OCI-LY1 (cell line): ENCODE measurements at regions not wholly inside any gene's neighbourhood (a gene's known extent, or its start where the extent isn't known, plus 50 kb on each side); places are given as distances from the start of the nearest gene placed in this dataset.

Source experiments
- H2AFZ ChIP-seq: fragments of 200-600 bp; sonication (generic), shearing (Covaris generic); 2 replicates; pipeline ENCODE4 v1.6.0; 2014; ENCODE audit warnings: antibody characterized with exemption, mild to moderate bottlenecking, low read length
- H3F3A ChIP-seq: fragments of 200-600 bp; sonication (generic), shearing (Covaris generic); 2 replicates; pipeline ENCODE4 v1.6.0; 2014; ENCODE audit warnings: mild to moderate bottlenecking, antibody characterized with exemption, low read length, moderate library complexity; ENCODE audit not compliant: insufficient read depth
- H3K27ac ChIP-seq: fragments of 200-600 bp; sonication (generic); 2 replicates; pipeline ENCODE4 v1.5.1; 2014; ENCODE audit warnings: low read length, mixed run types, mild to moderate bottlenecking, low read depth; ENCODE audit not compliant: poor library complexity, severe bottlenecking
- H3K27me3 ChIP-seq: fragments of 200-600 bp; sonication (generic); 2 replicates; pipeline ENCODE4 v1.6.0; 2014; ENCODE audit warnings: antibody characterized with exemption, mild to moderate bottlenecking, low read length, moderate library complexity; ENCODE audit not compliant: insufficient read depth
- H3K36me3 ChIP-seq: fragments of 200-600 bp; sonication (generic); 2 replicates; pipeline ENCODE4 v1.6.1; 2014; ENCODE audit warnings: mild to moderate bottlenecking, antibody characterized with exemption, low read length, moderate library complexity, mixed read lengths; ENCODE audit not compliant: insufficient read depth
- H3K4me1 ChIP-seq: fragments of 200-600 bp; sonication (generic); 2 replicates; pipeline ENCODE4 v1.5.1; 2014; ENCODE audit warnings: mild to moderate bottlenecking, low read length, moderate library complexity; ENCODE audit not compliant: insufficient read depth, severe bottlenecking
- H3K4me2 ChIP-seq: fragments of 200-600 bp; sonication (generic), shearing (Covaris generic); 2 replicates; pipeline ENCODE4 v1.6.1; 2014; ENCODE audit warnings: low read length
- H3K4me3 ChIP-seq: fragments of 200-600 bp; sonication (generic); 2 replicates; pipeline ENCODE4 v1.5.1; 2014; ENCODE audit warnings: low read length, low read depth, mild to moderate bottlenecking, mixed read lengths; ENCODE audit not compliant: poor library complexity, severe bottlenecking
- H3K79me2 ChIP-seq: fragments of 200-600 bp; shearing (Covaris generic); 2 replicates; pipeline ENCODE4 v1.6.1; 2016; ENCODE audit warnings: mixed run types, low read length, mixed read lengths; ENCODE audit not compliant: insufficient read depth
- H3K9ac ChIP-seq: fragments of 200-600 bp; sonication (generic), shearing (Covaris generic); 2 replicates; pipeline ENCODE4 v1.6.1; 2014; ENCODE audit warnings: mild to moderate bottlenecking, low read length, mixed read lengths
- H3K9me2 ChIP-seq: fragments of 200-600 bp; sonication (generic), shearing (Covaris generic); 2 replicates; pipeline ENCODE4 v1.6.1; 2014; ENCODE audit warnings: low read depth, mild to moderate bottlenecking, low read length, mixed read lengths
- H3K9me3 ChIP-seq: fragments of 200-600 bp; shearing (Covaris generic); 2 replicates; pipeline ENCODE4 v1.6.1; 2014; ENCODE audit warnings: low read length, mixed read lengths
- H4K20me1 ChIP-seq: fragments of 200-600 bp; sonication (generic), shearing (Covaris generic); 2 replicates; pipeline ENCODE4 v1.6.0; 2016; ENCODE audit warnings: mild to moderate bottlenecking, low read length; ENCODE audit not compliant: insufficient read depth
- EZH2 ChIP-seq: fragments of 200-600 bp; sonication (generic), shearing (Covaris generic); IDR thresholded peaks from 2 replicates; pipeline ENCODE4 v1.8.0; 2017; ENCODE audit warnings: borderline replicate concordance, mixed run types, mild to moderate bottlenecking, antibody characterized with exemption, low read length, moderate library complexity, mixed read lengths
- TF ChIP-seq, protein P1 (sequence below): fragments of 200-600 bp; sonication (generic), shearing (Covaris generic); IDR thresholded peaks from 2 replicates; pipeline ENCODE4 v1.5.1; 2017; ENCODE audit warnings: mild to moderate bottlenecking, antibody characterized with exemption, low read length, moderate library complexity, mixed read lengths

DNA sequence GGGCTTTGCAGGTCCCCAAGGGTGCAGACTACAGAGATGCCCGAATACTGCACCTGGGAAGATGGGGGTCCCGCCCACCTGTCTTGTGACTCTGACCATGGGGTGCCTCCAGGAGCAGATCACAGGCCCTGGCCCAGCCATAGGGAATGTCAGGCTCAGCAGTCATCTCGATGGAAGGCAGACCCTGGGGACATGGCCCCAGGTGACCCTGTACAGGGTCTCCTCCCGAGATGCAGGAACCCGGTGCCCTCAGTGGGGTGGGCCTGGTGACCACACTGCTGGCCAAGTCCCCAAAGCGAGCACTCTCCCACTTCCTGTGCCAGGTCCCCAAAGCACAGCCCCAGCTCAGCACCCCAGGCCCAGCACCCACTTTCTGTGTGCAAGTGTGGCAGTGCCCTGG lies 903.7 kb upstream of the USP15 start:
- no peak overlapping the region for H3K4me3 ChIP-seq
- no peak overlapping the region for H2AFZ ChIP-seq
- TF ChIP-seq, protein P1, sequence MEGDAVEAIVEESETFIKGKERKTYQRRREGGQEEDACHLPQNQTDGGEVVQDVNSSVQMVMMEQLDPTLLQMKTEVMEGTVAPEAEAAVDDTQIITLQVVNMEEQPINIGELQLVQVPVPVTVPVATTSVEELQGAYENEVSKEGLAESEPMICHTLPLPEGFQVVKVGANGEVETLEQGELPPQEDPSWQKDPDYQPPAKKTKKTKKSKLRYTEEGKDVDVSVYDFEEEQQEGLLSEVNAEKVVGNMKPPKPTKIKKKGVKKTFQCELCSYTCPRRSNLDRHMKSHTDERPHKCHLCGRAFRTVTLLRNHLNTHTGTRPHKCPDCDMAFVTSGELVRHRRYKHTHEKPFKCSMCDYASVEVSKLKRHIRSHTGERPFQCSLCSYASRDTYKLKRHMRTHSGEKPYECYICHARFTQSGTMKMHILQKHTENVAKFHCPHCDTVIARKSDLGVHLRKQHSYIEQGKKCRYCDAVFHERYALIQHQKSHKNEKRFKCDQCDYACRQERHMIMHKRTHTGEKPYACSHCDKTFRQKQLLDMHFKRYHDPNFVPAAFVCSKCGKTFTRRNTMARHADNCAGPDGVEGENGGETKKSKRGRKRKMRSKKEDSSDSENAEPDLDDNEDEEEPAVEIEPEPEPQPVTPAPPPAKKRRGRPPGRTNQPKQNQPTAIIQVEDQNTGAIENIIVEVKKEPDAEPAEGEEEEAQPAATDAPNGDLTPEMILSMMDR, result no peak
- no peak for TF ChIP-seq EZH2
- H3K4me1 ChIP-seq, result no peaks in the 10 kb centered on the region
- no peaks in the 10 kb centered on the region for H3K27me3 ChIP-seq
- no peaks in the 10 kb centered on the region for H4K20me1 ChIP-seq
- H3F3A ChIP-seq, result no peaks in the 10 kb centered on the region
- H3K79me2 ChIP-seq, result no peaks in the 10 kb centered on the region
- no peak overlapping the region for H3K27ac ChIP-seq
- H3K9me2 ChIP-seq, result no peaks in the 10 kb centered on the region
- H3K36me3 ChIP-seq, result no peaks in the 10 kb centered on the region
- H3K9ac ChIP-seq, result no peak overlapping the region
- H3K4me2 ChIP-seq, result no peak overlapping the region
- H3K9me3 ChIP-seq, result no peaks in the 10 kb centered on the region

- Histone ChIP-seq H4K20me1 (no peaks in the 10 kb centered on the region), H3K9me3 (no peaks in the 10 kb centered on the region), H3K27ac (no peak overlapping the region), H3F3A (no peaks in the 10 kb centered on the region), H3K36me3 (no peaks in the 10 kb centered on the region), H3K4me3 (no peak overlapping the region), H2AFZ (no peak overlapping the region), H3K9me2 (no peaks in the 10 kb centered on the region), H3K4me2 (no peak overlapping the region), H3K79me2 (no peaks in the 10 kb centered on the region), H3K9ac (no peak overlapping the region), H3K27me3 (no peaks in the 10 kb centered on the region), H3K4me1 (no peaks in the 10 kb centered on the region)
- TF ChIP-seq EZH2, result no peak
- TF ChIP-seq, protein P1, result no peak
Measured at GRCh38 chr12:61357496-61357895, 902.7 kb upstream of the USP15 start.

DNA sequence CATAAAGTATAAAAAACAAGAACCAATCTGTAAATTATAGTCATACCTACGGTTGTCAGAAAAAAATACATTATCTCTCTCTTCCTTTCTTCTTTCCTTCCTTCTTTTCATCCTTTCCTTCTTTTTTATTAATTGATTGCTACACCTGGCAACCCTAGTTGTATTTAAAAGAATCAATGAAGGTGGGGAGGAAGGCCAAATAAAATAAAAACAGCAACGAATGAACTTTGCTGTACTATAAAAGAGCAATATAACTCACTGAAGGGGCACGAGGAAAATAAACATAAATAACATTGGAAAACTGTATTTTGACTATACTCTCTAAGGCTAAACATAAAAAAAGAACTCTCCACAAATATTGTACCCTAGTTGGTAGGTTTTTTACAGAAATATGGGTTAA lies 898.2 kb upstream of the USP15 start:
- H3F3A ChIP-seq, result no peaks in the 10 kb centered on the region
- TF ChIP-seq, protein P1, result no peak
- no peak for TF ChIP-seq EZH2
- H3K4me3 ChIP-seq, result no peak overlapping the region

More for the DNA sequence above, 898.2 kb upstream of the USP15 start:
- Histone ChIP-seq H3K9ac (no peak overlapping the region), H3K27me3 (no peaks in the 10 kb centered on the region), H3K9me3 (no peaks in the 10 kb centered on the region), H3K9me2 (no peaks in the 10 kb centered on the region), H3K27ac (no peak overlapping the region), H3K4me1 (no peaks in the 10 kb centered on the region), H3K4me2 (no peak overlapping the region), H2AFZ (no peak overlapping the region), H4K20me1 (no peaks in the 10 kb centered on the region), H3K36me3 (no peaks in the 10 kb centered on the region), H3K79me2 (no peaks in the 10 kb centered on the region)
